Ovary (tissue), 7 donors: ENCODE measurements at regions not wholly inside any gene's neighbourhood (a gene's known extent, or its start where the extent isn't known, plus 50 kb on each side); places are given as distances from the start of the nearest gene placed in this dataset.

Source experiments
- DNase-seq, 5 donors: peaks; one replicate each; pipeline ENCODE4 v3.0.0-alpha.2; 2019 to 2020
- H3K27ac ChIP-seq, 2 donors: fragments of 200-600 bp; one replicate each; pipeline versions ENCODE4 v1.5.1 to v1.8.0; 2019 to 2022
- H3K27me3 ChIP-seq: fragments of 200-600 bp; one replicate; pipeline ENCODE4 v1.8.0; 2022
- H3K36me3 ChIP-seq: fragments of 200-600 bp; sonication (generic); one replicate; pipeline ENCODE4 v1.5.1; 2019
- H3K4me1 ChIP-seq: one replicate; pipeline ENCODE4 v1.8.1; 2013; ENCODE audit warnings: mild to moderate bottlenecking, moderate library complexity; ENCODE audit not compliant: insufficient read depth
- H3K4me3 ChIP-seq: fragments of 200-600 bp; sonication (generic); one replicate; pipeline ENCODE4 v1.5.1; 2017
- H3K9me3 ChIP-seq, 2 donors: fragments of 200-600 bp in 1 of 2; sonication (generic) in 1 of 2; one replicate each; pipeline versions ENCODE4 v1.5.1 to v1.8.1; 2013 to 2019; ENCODE audit warnings: mild to moderate bottlenecking in 1 of 2, moderate library complexity in 1 of 2
- CTCF ChIP-seq, 3 donors: fragments of 450-650 bp in 2 of 3; fragments of 200-600 bp in 1 of 3; IDR thresholded peaks; one replicate each; pipeline versions ENCODE4 v1.5.1 to v1.8.0; 2016 to 2022; ENCODE audit warnings: antibody characterized with exemption in 3 of 3, mild to moderate bottlenecking in 1 of 3
- EP300 ChIP-seq: sonication (generic); formaldehyde crosslinking; IDR thresholded peaks from one replicate; pipeline ENCODE4 v1.6.1; 2017; ENCODE audit warnings: antibody characterized with exemption
- POLR2A ChIP-seq: fragments of 450-650 bp; IDR thresholded peaks from one replicate; pipeline ENCODE4 v1.6.1; 2017; ENCODE audit warnings: antibody characterized with exemption, mild to moderate bottlenecking, moderate library complexity
- WGBS, 3 donors: extraction: QIAGEN DNeasy Blood & Tissue Kit in 1 of 3; methylation state at CpG; one replicate each; pipeline versions ENCODE4 v1.1.5 to v1.1.7; 2013 to 2017; 5-methylcytosine and 5-hydroxymethylcytosine counted together
- intact Hi-C, 4 donors: fragments of 100-400 bp; cut with DNase I; formaldehyde crosslinking; loops; one replicate each; pipeline versions ENCODE4 v1.11.0 to v1.15.1; 2022 to 2023
- donor health status: DM: no; HTN: no; CAD: no; lungs with moderate emphysema.
- donor health status: DM: no; HTN: no; CAD: no.
- donor health status: Bipolar disorder and iron deficiency.
- donor health status: DM: no; HTN: no; CAD: no.
- donor health status: DM: yes; HTN: yes; CAD: no.

DNA sequence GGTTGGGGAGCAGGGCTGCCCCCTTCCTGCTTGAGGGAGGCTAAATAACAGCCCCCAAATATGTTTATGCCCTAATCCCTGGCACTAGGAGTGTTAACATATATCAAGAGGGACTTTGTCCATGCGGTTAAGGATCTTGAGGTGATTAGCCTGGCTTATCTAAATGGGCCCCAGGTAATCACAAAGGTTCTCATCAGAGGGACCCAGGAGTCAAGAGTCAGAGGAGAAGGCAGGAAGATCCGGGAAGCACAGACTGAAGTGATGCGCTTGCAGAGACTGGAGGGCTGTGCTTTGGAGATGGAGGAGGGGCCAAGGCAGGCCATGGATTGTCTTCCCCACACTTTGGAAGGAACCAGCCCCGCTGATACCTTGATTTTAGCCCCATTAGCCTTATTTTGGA is 86.4 kb downstream of the IER5 start:
- intact Hi-C loops = loop anchor here in 1 of 4 donors (10.0 kb wide), 1 partner anchor 650 kb away; no protein-coding TSS in a partner anchor

GRCh38 chr1:181175356-181175910 is 86.9 kb downstream of the IER5 start:
- DNase-seq = peak in 1 of 5 donors; percentile 7
- H3K4me3 ChIP-seq = no peak overlapping the region
- intact Hi-C loops = loop anchor here in 1 of 4 donors (10.0 kb wide), 1 partner anchor 651 kb away; no protein-coding TSS in a partner anchor
- 67 to 86% (median 81%) methylated on average over 6 of the region's 6 CpGs for WGBS, 3 donors
- H3K9me3 ChIP-seq = peaks cover 0 to 4% of the 10 kb centered on the region in 2 donors
- no peaks in the 10 kb centered on the region for H3K27me3 ChIP-seq
- no peak overlapping the region for H3K27ac ChIP-seq
- no peak for TF ChIP-seq EP300
- TF ChIP-seq CTCF (IDR thresholded peaks at IDR 0.05) = no peak
- no peak for TF ChIP-seq POLR2A
- H3K4me1 ChIP-seq = peaks cover 3% of the 10 kb centered on the region
- H3K36me3 ChIP-seq = no peaks in the 10 kb centered on the region

More for the DNA sequence above, 86.4 kb downstream of the IER5 start:
- Histone ChIP-seq H3K9me3 (peaks cover 0 to 4% of the 10 kb centered on the region in 2 donors), H3K4me3 (no peak overlapping the region), H3K27me3 (no peaks in the 10 kb centered on the region), H3K27ac (no peak overlapping the region), H3K36me3 (no peaks in the 10 kb centered on the region), H3K4me1 (no peaks in the 10 kb centered on the region)
- no peak for TF ChIP-seq POLR2A
- TF ChIP-seq CTCF (IDR thresholded peaks at IDR 0.05) = no peak
- TF ChIP-seq EP300 = no peak
- DNase-seq = no peak
- WGBS, 3 donors = 80 to 89% (median 83%) methylated on average over 4 of the region's 4 CpGs

DNA sequence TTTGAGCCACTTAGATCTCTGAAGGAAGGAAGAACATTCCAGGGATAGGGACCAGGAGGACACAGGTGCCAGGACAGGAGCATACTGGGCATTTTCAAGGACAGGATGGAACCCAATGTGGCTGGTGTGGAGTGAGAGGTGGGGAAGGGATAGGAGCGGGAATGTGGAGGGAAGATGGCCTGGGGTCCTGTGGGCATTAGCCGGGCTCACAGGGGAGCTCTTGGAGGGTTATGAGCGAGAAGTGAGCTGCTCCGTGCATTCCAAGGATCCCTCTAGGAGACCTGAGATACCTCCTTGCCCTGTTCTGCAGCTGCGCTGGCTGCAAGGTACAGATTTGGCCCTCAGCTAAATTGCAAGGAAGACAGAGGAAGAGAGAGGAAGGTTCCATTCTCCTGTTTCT is 87.5 kb downstream of the IER5 start:
- TF ChIP-seq EP300 (no peak), POLR2A (no peak), CTCF (IDR thresholded peaks at IDR 0.05) (no peak)
- WGBS, 3 donors = 93 to 96% (median 95%) methylated on average over 5 of the region's 5 CpGs
- intact Hi-C loops = loop anchor here in 1 of 4 donors (10.0 kb wide), 1 partner anchor 651 kb away; no protein-coding TSS in a partner anchor

GRCh38 chr1:181178241-181178879 is 89.9 kb downstream of the IER5 start:
- Histone ChIP-seq H3K27ac (no peak overlapping the region), H3K27me3 (no peaks in the 10 kb centered on the region), H3K36me3 (no peaks in the 10 kb centered on the region), H3K4me3 (no peak overlapping the region), H3K9me3 (no peaks in the 10 kb centered on the region), H3K4me1 (peaks cover 3% of the 10 kb centered on the region)
- intact Hi-C loops = loop anchor here in 1 of 4 donors (10.0 kb wide), 1 partner anchor 654 kb away; no protein-coding TSS in a partner anchor
- no peak for TF ChIP-seq CTCF (IDR thresholded peaks at IDR 0.05)
- TF ChIP-seq POLR2A = no peak
- no peak for TF ChIP-seq EP300
- whole genome bisulfite sequencing, 3 donors = 13 to 22% (median 18%) methylated on average over 9 of the region's 9 CpGs
- peak in 1 of 5 donors; percentile 30 for DNase-seq

More for the DNA sequence above, 87.5 kb downstream of the IER5 start:
- no peaks in the 10 kb centered on the region for H3K27me3 ChIP-seq
- peaks cover 0 to 4% of the 10 kb centered on the region in 2 donors for H3K9me3 ChIP-seq
- no peak overlapping the region for H3K27ac ChIP-seq
- peak in 1 of 5 donors; percentile 4 for DNase-seq
- peaks cover 3% of the 10 kb centered on the region for H3K4me1 ChIP-seq
- H3K4me3 ChIP-seq = no peak overlapping the region
- no peaks in the 10 kb centered on the region for H3K36me3 ChIP-seq
